A549 (cell line): ENCODE measurements at regions not wholly inside any gene's neighbourhood (a gene's known extent, or its start where the extent isn't known, plus 50 kb on each side); places are given as distances from the start of the nearest gene placed in this dataset.

Experiments used
- ATAC-seq, 2 experiments: fragments of 200-7000 bp in 1 of 2; fragments of >200 bp in 1 of 2; cut with Nextera tagmentation in 1 of 2; cut with Tn5 transposase in 1 of 2; 3 replicates each; pipeline versions ENCODE4 v1.8.0 to v1.9.1; 2018 to 2020; ENCODE audit warnings: mild to moderate bottlenecking in 1 of 2, moderate library complexity in 1 of 2
- CTCF ChIA-PET: fragments of 300-600 bp; sonication (Branson Sonifier 250); formaldehyde crosslinking; extraction: SDS; loops from one replicate; lab custom pipeline; 2021; ENCODE audit warnings: antibody characterized with exemption, inconsistent platforms; lab: Yijun Ruan, JAX
- POLR2A ChIA-PET: fragments of 350-600 bp; formaldehyde crosslinking; extraction: SDS; loops from one replicate; lab custom pipeline; 2021; ENCODE audit warnings: antibody characterized with exemption, inconsistent platforms; lab: Yijun Ruan, JAX
- DNase-seq, 2 experiments: peaks; one replicate each; pipeline versions ENCODE4 v3.0.0 to v3.0.0-alpha.2; 2011 to 2016; ENCODE audit warnings: low read depth in 1 of 2, low spot score in 1 of 2
- FAIRE-seq: peaks from 2 replicates; lab custom pipeline; 2011; peaks lifted over from hg19 to GRCh38; lab: Jason Lieb, UNC
- H3K27ac ChIP-seq, 2 experiments: fragments of >200 bp; sonication (Bioruptor Twin); formaldehyde crosslinking; 3 replicates each; pipeline ENCODE4 v1.5.1; 2016 to 2017
- H3K4me1 ChIP-seq: fragments of >200 bp; sonication (Bioruptor Twin); formaldehyde crosslinking; 3 replicates; pipeline ENCODE4 v1.6.1; 2016
- H3K4me2 ChIP-seq: fragments of >200 bp; sonication (Bioruptor Twin); formaldehyde crosslinking; 3 replicates; pipeline ENCODE4 v1.6.1; 2016
- H3K4me3 ChIP-seq: fragments of >200 bp; sonication (Bioruptor Twin); formaldehyde crosslinking; 3 replicates; pipeline ENCODE4 v1.5.1; 2016
- H3K9me3 ChIP-seq: fragments of >200 bp; sonication (Bioruptor Twin); formaldehyde crosslinking; 3 replicates; pipeline ENCODE4 v1.6.1; 2016
- CHD4 ChIP-seq: fragments of 200-600 bp; sonication (generic); IDR thresholded peaks from 2 replicates; pipeline ENCODE4 v1.6.1; 2016; ENCODE audit warnings: antibody characterized with exemption, mild to moderate bottlenecking, borderline replicate concordance
- EHF ChIP-seq: fragments of 250-450 bp; sonication (Bioruptor Pico); IDR thresholded peaks from 2 replicates; pipeline ENCODE4 v1.5.0; 2020; ENCODE audit warnings: mild to moderate bottlenecking
- EP300 ChIP-seq, 2 experiments: fragments of >200 bp; sonication (Bioruptor Twin); formaldehyde crosslinking; IDR thresholded peaks; 2 replicates in 1 of 2; 3 replicates in 1 of 2; pipeline ENCODE4 v1.6.1; 2016 to 2017
- ESRRA ChIP-seq: fragments of 150-350 bp; IDR thresholded peaks from 2 replicates; pipeline ENCODE4 v1.6.1; 2014; ENCODE audit warnings: mild to moderate bottlenecking, low read length, borderline replicate concordance
- FOXS1 ChIP-seq: fragments of 250-450 bp; sonication (Bioruptor Pico); IDR thresholded peaks from 2 replicates; pipeline ENCODE4 v1.5.0; 2020; ENCODE audit warnings: mild to moderate bottlenecking, moderate library complexity
- JUN ChIP-seq, 2 experiments: fragments of >200 bp; sonication (Bioruptor Twin); formaldehyde crosslinking; IDR thresholded peaks; 2 replicates in 1 of 2; 3 replicates in 1 of 2; pipeline ENCODE4 v1.6.1; 2016 to 2017
- MAFK ChIP-seq: fragments of 450-650 bp; IDR thresholded peaks from 2 replicates; pipeline ENCODE4 v1.6.1; 2014; ENCODE audit not compliant: partially characterized antibody
- MAX ChIP-seq: IDR thresholded peaks from 2 replicates; pipeline ENCODE4 v1.6.1; 2012
- NFE2L2 ChIP-seq: fragments of 150-350 bp; conservative IDR thresholded peaks from 2 replicates; pipeline ENCODE4 v1.6.1; 2014; ENCODE audit warnings: low read length
- PHF8 ChIP-seq: fragments of 200-600 bp; sonication (generic); IDR thresholded peaks from 2 replicates; pipeline ENCODE4 v1.6.1; 2016; ENCODE audit warnings: low read depth, mild to moderate bottlenecking, antibody characterized with exemption, moderate library complexity, borderline replicate concordance
- RAD21 ChIP-seq, 2 experiments: fragments of >200 bp in 1 of 2; sonication (Bioruptor Twin) in 1 of 2; formaldehyde crosslinking in 1 of 2; IDR thresholded peaks in 1 of 2; conservative IDR thresholded peaks in 1 of 2; 2 replicates in 1 of 2; 3 replicates in 1 of 2; pipeline ENCODE4 v1.6.1; 2012 to 2018; ENCODE audit warnings: inconsistent platforms in 1 of 2
- RARB ChIP-seq: fragments of 250-450 bp; sonication (Bioruptor Pico); IDR thresholded peaks from 2 replicates; pipeline ENCODE4 v1.8.0; 2021; ENCODE audit warnings: mild to moderate bottlenecking, moderate library complexity
- RNF2 ChIP-seq: fragments of 200-600 bp; sonication (generic); IDR thresholded peaks from 2 replicates; pipeline ENCODE4 v1.6.1; 2016; ENCODE audit warnings: low read depth, mild to moderate bottlenecking, antibody characterized with exemption, moderate library complexity, borderline replicate concordance
- SMC3 ChIP-seq: fragments of >200 bp; sonication (Bioruptor Twin); formaldehyde crosslinking; IDR thresholded peaks from 3 replicates; pipeline ENCODE4 v1.6.1; 2018; ENCODE audit warnings: inconsistent platforms
- ZC3H11A ChIP-seq: fragments of 450-650 bp; IDR thresholded peaks from 2 replicates; pipeline ENCODE4 v1.6.1; 2014; ENCODE audit warnings: antibody characterized with exemption, mild to moderate bottlenecking
- ZFP36 ChIP-seq: fragments of 450-650 bp; IDR thresholded peaks from 2 replicates; pipeline ENCODE4 v1.6.1; 2014; ENCODE audit warnings: borderline replicate concordance; ENCODE audit not compliant: partially characterized antibody
- WGBS: methylation state at CpG from one replicate; pipeline ENCODE4 v1.1.6; 2017; ENCODE audit errors: missing lambda C conversion rate; 5-methylcytosine and 5-hydroxymethylcytosine counted together
- TF ChIP-seq, protein P1 (sequence below): fragments of >200 bp; sonication (Bioruptor Twin); formaldehyde crosslinking; IDR thresholded peaks from 3 replicates; pipeline ENCODE4 v1.5.1; 2016
- TF ChIP-seq, protein P2 (sequence below): fragments of 250-450 bp; sonication (Bioruptor Pico); IDR thresholded peaks from 2 replicates; pipeline ENCODE4 v1.5.0; 2021; ENCODE audit warnings: mild to moderate bottlenecking, moderate library complexity, borderline replicate concordance
- TF ChIP-seq, protein P3 (sequence below): fragments of 450-650 bp; IDR thresholded peaks from 2 replicates; pipeline ENCODE4 v1.6.1; 2014; ENCODE audit warnings: antibody characterized with exemption

DNA sequence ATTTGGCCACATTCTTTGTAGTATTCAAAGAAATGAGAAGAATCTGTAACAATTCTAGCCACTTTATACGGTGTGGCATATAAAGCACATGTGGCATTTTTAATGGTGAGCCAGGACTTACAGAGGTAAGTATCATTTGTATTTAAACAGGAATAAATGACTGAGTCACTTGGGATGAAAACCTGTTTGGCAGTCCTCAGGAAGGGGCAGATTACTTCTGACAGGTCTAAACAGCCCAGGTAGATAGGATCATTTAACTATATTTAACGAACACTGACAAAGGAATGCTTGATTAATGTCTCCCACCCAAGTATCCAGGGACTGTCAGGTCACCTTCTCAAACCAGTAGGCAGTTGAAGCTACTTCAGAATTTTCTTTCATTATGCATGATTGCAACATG, 241.5 kb upstream of the SATB1 start:
- no peak for ATAC-seq
- 12% methylated on average over 2 of the region's 2 CpGs for WGBS

DNA sequence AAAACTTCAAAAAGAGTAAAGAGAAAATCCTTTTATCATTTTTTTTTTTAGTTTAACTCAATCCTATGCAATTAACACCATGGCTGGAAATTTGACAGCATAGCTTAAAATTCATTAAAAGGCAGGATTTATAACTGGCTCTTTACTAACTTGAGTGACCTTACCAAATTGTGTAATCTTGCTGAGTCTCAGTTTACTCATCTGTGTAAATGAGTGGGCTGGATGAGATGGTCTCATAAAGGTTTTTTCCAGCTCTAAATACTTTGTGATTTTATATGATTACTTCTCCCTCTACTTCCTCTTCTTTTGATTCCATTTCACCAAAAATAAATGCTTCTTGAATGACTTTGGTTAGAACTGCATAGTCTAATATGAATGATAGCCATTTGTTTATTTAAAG, 234.9 kb upstream of the SATB1 start:
- FAIRE-seq (no peak), ATAC-seq (no peak)
- Histone ChIP-seq H3K4me3 (no peak overlapping the region), H3K4me2 (no peak overlapping the region), H3K27ac (no peak overlapping the region)
- ChIA-PET CTCF (interaction anchor here (0.6 kb wide), 1 partner anchor 90 kb away, joined by 3 read pairs; no protein-coding TSS in a partner anchor), POLR2A (no interaction called here)
- TF ChIP-seq ZC3H11A, result no peak
- no peak for TF ChIP-seq JUN (IDR thresholded peaks at IDR 0.05)
- TF ChIP-seq ESRRA, result no peak
- no peak for TF ChIP-seq ZFP36
- TF ChIP-seq EP300 (IDR thresholded peaks at IDR 0.05), result no peak
- no peak for TF ChIP-seq RARB (CRISPR knock-in tag)
- TF ChIP-seq SMC3, result no peak
- TF ChIP-seq NFE2L2, result no peak
- TF ChIP-seq, all 56 proteins: peak for 0
- no peaks in the 10 kb centered on the region for H3K4me1 ChIP-seq
- no peaks in the 10 kb centered on the region for H3K9me3 ChIP-seq
- no peak for DNase-seq

More for the DNA sequence above, 241.5 kb upstream of the SATB1 start:
- FAIRE-seq (no peak), DNase-seq (no peak)
- Histone ChIP-seq H3K4me3 (no peak overlapping the region), H3K4me2 (no peak overlapping the region), H3K27ac (no peak overlapping the region), H3K4me1 (no peaks in the 10 kb centered on the region), H3K9me3 (no peaks in the 10 kb centered on the region)
- POLR2A ChIA-PET, result no interaction called here
- CTCF ChIA-PET, result no interaction called here
- no peak for TF ChIP-seq MAX
- TF ChIP-seq, protein P1, sequence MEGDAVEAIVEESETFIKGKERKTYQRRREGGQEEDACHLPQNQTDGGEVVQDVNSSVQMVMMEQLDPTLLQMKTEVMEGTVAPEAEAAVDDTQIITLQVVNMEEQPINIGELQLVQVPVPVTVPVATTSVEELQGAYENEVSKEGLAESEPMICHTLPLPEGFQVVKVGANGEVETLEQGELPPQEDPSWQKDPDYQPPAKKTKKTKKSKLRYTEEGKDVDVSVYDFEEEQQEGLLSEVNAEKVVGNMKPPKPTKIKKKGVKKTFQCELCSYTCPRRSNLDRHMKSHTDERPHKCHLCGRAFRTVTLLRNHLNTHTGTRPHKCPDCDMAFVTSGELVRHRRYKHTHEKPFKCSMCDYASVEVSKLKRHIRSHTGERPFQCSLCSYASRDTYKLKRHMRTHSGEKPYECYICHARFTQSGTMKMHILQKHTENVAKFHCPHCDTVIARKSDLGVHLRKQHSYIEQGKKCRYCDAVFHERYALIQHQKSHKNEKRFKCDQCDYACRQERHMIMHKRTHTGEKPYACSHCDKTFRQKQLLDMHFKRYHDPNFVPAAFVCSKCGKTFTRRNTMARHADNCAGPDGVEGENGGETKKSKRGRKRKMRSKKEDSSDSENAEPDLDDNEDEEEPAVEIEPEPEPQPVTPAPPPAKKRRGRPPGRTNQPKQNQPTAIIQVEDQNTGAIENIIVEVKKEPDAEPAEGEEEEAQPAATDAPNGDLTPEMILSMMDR, result no peak
- no peak for TF ChIP-seq MAFK
- TF ChIP-seq, protein P2, sequence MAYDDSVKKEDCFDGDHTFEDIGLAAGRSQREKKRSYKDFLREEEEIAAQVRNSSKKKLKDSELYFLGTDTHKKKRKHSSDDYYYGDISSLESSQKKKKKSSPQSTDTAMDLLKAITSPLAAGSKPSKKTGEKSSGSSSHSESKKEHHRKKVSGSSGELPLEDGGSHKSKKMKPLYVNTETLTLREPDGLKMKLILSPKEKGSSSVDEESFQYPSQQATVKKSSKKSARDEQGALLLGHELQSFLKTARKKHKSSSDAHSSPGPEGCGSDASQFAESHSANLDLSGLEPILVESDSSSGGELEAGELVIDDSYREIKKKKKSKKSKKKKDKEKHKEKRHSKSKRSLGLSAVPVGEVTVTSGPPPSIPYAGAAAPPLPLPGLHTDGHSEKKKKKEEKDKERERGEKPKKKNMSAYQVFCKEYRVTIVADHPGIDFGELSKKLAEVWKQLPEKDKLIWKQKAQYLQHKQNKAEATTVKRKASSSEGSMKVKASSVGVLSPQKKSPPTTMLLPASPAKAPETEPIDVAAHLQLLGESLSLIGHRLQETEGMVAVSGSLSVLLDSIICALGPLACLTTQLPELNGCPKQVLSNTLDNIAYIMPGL (CRISPR knock-in tag), result no peak
- TF ChIP-seq EHF (CRISPR knock-in tag), result no peak
- no peak for TF ChIP-seq RAD21 (conservative IDR thresholded peaks at IDR 0.05 in 1 of 2, IDR thresholded peaks at IDR 0.05 in 1 of 2)
- TF ChIP-seq CHD4, result no peak

DNA sequence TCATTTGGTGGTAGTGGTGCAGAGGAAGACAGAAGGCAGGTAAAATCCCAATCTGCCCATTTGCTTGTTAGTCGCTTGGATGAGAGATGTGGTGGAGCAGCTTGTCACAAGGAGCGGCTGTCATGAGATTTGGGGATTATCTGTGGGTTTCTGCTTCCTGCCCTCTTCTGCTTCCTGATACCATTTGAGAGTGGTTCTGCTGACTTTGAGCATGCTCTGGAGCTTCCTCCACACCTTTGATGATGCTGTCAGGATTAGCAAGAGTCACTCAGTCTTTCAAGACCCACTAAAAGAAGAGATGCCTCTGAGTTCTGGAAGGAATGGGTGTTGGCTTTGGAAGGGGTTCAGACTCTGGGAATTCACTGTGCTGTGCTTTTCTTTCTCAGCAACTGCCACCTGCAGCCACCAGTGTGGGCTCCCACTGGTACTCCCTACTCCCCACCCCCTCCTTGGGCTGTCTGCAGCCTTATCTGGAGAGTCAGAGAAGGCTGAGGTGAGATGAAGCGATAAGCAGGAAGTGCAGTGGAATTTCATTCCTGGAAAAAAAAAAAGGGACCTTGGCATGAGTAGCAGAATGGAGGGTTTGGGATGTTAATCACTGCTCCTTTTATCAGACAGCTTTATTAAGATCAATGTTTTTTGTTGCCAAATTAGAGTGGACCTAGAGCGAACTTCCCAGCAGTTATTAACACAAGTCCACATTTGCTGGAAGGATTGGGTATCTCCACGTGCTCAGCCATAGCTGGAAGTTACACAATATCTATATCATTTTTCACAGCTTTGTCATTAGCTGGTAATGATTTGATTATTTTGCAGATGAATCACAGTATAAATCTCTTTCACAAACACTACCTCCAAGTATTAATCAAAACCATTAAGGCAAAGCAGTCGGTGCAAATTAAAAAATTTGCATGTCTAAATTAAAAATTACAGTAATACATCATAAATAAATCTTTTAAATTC, 233.0 kb upstream of the SATB1 start:
- H3K4me2 ChIP-seq, result no peak overlapping the region
- 9% methylated on average over 6 of the region's 6 CpGs for WGBS
- no peak for TF ChIP-seq FOXS1 (CRISPR knock-in tag)
- TF ChIP-seq PHF8, result no peak
- TF ChIP-seq EP300 (IDR thresholded peaks at IDR 0.05), result no peak
- no peak for TF ChIP-seq RNF2
- TF ChIP-seq, protein P3, sequence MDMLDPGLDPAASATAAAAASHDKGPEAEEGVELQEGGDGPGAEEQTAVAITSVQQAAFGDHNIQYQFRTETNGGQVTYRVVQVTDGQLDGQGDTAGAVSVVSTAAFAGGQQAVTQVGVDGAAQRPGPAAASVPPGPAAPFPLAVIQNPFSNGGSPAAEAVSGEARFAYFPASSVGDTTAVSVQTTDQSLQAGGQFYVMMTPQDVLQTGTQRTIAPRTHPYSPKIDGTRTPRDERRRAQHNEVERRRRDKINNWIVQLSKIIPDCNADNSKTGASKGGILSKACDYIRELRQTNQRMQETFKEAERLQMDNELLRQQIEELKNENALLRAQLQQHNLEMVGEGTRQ, result no peak
- CTCF ChIA-PET, result interaction anchor here (1.1 kb wide), 1 partner anchor 99 kb away, joined by 3 read pairs; no protein-coding TSS in a partner anchor
- no peak overlapping the region for H3K27ac ChIP-seq
- DNase-seq, result no peak
- no peak; a peak in 1 of 6 replicates for ATAC-seq
- no peaks in the 10 kb centered on the region for H3K9me3 ChIP-seq
- no peaks in the 10 kb centered on the region for H3K4me1 ChIP-seq
- no peak overlapping the region for H3K4me3 ChIP-seq
- no peak for FAIRE-seq
- POLR2A ChIA-PET, result no interaction called here
